ENCODE measurements at regions not wholly inside any gene's neighbourhood (a gene's known extent, or its start where the extent isn't known, plus 50 kb on each side); places are given as distances from the start of the nearest gene placed in this dataset.

GRCh38 chr7:106792233-106792926 is 72.7 kb upstream of the PIK3CG start:
- TF ChIP-seq, protein P1, sequence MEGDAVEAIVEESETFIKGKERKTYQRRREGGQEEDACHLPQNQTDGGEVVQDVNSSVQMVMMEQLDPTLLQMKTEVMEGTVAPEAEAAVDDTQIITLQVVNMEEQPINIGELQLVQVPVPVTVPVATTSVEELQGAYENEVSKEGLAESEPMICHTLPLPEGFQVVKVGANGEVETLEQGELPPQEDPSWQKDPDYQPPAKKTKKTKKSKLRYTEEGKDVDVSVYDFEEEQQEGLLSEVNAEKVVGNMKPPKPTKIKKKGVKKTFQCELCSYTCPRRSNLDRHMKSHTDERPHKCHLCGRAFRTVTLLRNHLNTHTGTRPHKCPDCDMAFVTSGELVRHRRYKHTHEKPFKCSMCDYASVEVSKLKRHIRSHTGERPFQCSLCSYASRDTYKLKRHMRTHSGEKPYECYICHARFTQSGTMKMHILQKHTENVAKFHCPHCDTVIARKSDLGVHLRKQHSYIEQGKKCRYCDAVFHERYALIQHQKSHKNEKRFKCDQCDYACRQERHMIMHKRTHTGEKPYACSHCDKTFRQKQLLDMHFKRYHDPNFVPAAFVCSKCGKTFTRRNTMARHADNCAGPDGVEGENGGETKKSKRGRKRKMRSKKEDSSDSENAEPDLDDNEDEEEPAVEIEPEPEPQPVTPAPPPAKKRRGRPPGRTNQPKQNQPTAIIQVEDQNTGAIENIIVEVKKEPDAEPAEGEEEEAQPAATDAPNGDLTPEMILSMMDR (IDR thresholded peaks at IDR 0.05; ENCODE audit: insufficient read depth, low read depth, low read length): no peak
- TF ChIP-seq EZH2 (IDR thresholded peaks at IDR 0.05; ENCODE audit: insufficient read depth, low read length): no peak
